GM18868 (cell line): ENCODE measurements at regions not wholly inside any gene's neighbourhood (a gene's known extent, or its start where the extent isn't known, plus 50 kb on each side); places are given as distances from the start of the nearest gene placed in this dataset.
"Not testable (repeated sequence)": the region's sequence is repeated elsewhere in the genome, so short reads cannot be mapped to it uniquely, and the experiment has no call there.

ENCODE experiments used
- ATAC-seq: cut with Tn5 transposase; IDR thresholded peaks from one replicate; pipeline ENCODE4 v1.9.1; 2021; ENCODE audit warnings: mild to moderate bottlenecking, moderate library complexity; ENCODE audit not compliant: unreplicated experiment

- no peak for ATAC-seq
Measured at GRCh38 chr7:13802651-13803050, 186.8 kb downstream of the ETV1 start.

- ATAC-seq = no peak
Measured at GRCh38 chr7:13803134-13803533, 186.3 kb downstream of the ETV1 start.

- ATAC-seq = not testable (repeated sequence)
Measured at GRCh38 chr7:13806089-13806867, 183.2 kb downstream of the ETV1 start.

- not testable (repeated sequence) for ATAC-seq
Measured at GRCh38 chr7:13817230-13817629, 172.2 kb downstream of the ETV1 start.

- no peak for ATAC-seq
Measured at GRCh38 chr7:13821152-13821787, 168.2 kb downstream of the ETV1 start.

GRCh38 chr7:13822678-13823077 is 166.8 kb downstream of the ETV1 start:
- ATAC-seq = no peak

GRCh38 chr7:13826752-13827151 is 162.7 kb downstream of the ETV1 start:
- ATAC-seq = no peak

- ATAC-seq = no peak
Measured at GRCh38 chr7:13827716-13828115, 161.8 kb downstream of the ETV1 start.

- no peak for ATAC-seq
Measured at GRCh38 chr7:13829231-13829630, 160.2 kb downstream of the ETV1 start.

- ATAC-seq = no peak
Measured at GRCh38 chr7:13829914-13830900, 159.3 kb downstream of the ETV1 start.

GRCh38 chr7:13832346-13832745 is 157.1 kb downstream of the ETV1 start:
- ATAC-seq = no peak

GRCh38 chr7:13834328-13834761 is 155.1 kb downstream of the ETV1 start:
- ATAC-seq = no peak

- no peak for ATAC-seq
Measured at GRCh38 chr7:13835442-13835841, 154.0 kb downstream of the ETV1 start.

GRCh38 chr7:13839063-13839462 is 150.4 kb downstream of the ETV1 start:
- no peak for ATAC-seq
